H1 (cell line): ENCODE measurements at regions not wholly inside any gene's neighbourhood (a gene's known extent, or its start where the extent isn't known, plus 50 kb on each side); places are given as distances from the start of the nearest gene placed in this dataset.

ENCODE experiments used
- CTCF ChIA-PET: fragments of 300-600 bp; sonication (Branson Sonifier 250); formaldehyde crosslinking; loops from one replicate; lab custom pipeline; 2021; ENCODE audit not compliant: partially characterized antibody; lab: Charles Lee
- POLR2A ChIA-PET: fragments of 300-600 bp; sonication (Branson Sonifier 250); formaldehyde crosslinking; loops from one replicate; lab custom pipeline; 2021; ENCODE audit warnings: inconsistent platforms; ENCODE audit not compliant: partially characterized antibody; lab: Charles Lee
- DNase-seq, 2 experiments: peaks; one replicate each; pipeline versions ENCODE4 v3.0.0 to v3.0.0-alpha.2; 2010 to 2022; ENCODE audit warnings: low spot score in 2 of 2, low read depth in 1 of 2, mixed read lengths in 1 of 2
- FAIRE-seq: peaks from 2 replicates; lab custom pipeline; 2011; peaks lifted over from hg19 to GRCh38; lab: Jason Lieb, UNC
- H2AFZ ChIP-seq: 2 replicates; pipeline ENCODE4 v1.8.1; 2012; ENCODE audit warnings: low read length, inconsistent platforms
- H2AK5ac ChIP-seq: 2 replicates; pipeline ENCODE4 v1.6.1; 2013; ENCODE audit warnings: low read depth, low read length
- H2BK120ac ChIP-seq: replicated peaks from 2 replicates; pipeline ENCODE3; 2013; ENCODE audit warnings: low read depth, low read length, inconsistent platforms
- H2BK12ac ChIP-seq: 2 replicates; pipeline ENCODE4 v1.6.1; 2013; ENCODE audit warnings: low read depth, low read length
- H2BK15ac ChIP-seq: 2 replicates; pipeline ENCODE4 v1.6.1; 2013; ENCODE audit warnings: low read length
- H2BK20ac ChIP-seq: 2 replicates; pipeline ENCODE4 v1.6.1; 2013; ENCODE audit warnings: low read length
- H2BK5ac ChIP-seq: 2 replicates; pipeline ENCODE4 v1.6.1; 2013; ENCODE audit warnings: low read depth, low read length
- H3K14ac ChIP-seq: 2 replicates; pipeline ENCODE4 v1.6.1; 2013; ENCODE audit warnings: inconsistent platforms; ENCODE audit not compliant: insufficient read length
- H3K18ac ChIP-seq: 2 replicates; pipeline ENCODE4 v1.6.1; 2013; ENCODE audit warnings: low read length; ENCODE audit errors: extremely low read depth
- H3K23ac ChIP-seq: 2 replicates; pipeline ENCODE4 v1.6.1; 2013; ENCODE audit warnings: inconsistent platforms; ENCODE audit not compliant: insufficient read length
- H3K23me2 ChIP-seq: 2 replicates; pipeline ENCODE4 v1.6.1; 2013; ENCODE audit warnings: low read depth, low read length
- H3K27ac ChIP-seq: 2 replicates; pipeline ENCODE4 v1.6.1; 2011; ENCODE audit warnings: low read depth, low read length, inconsistent platforms
- H3K27me3 ChIP-seq, 4 experiments: replicated peaks in 1 of 4; 1 replicate in 1 of 4; 2 replicates in 3 of 4; pipeline versions ENCODE4 v1.6.1 to v1.8.1; 2011 to 2013; ENCODE audit warnings: low read length in 3 of 4, mild to moderate bottlenecking in 3 of 4, inconsistent platforms in 2 of 4, mixed read lengths in 2 of 4, moderate library complexity in 1 of 4; ENCODE audit not compliant: control insufficient read depth in 3 of 4, insufficient read depth in 3 of 4; ENCODE audit errors: extremely low read depth in 1 of 4
- H3K36me3 ChIP-seq, 4 experiments: 2 replicates each; pipeline versions ENCODE4 v1.6.1 to v1.8.1; 2011 to 2013; ENCODE audit warnings: mild to moderate bottlenecking in 4 of 4, low read length in 3 of 4, moderate library complexity in 2 of 4, control low read depth in 1 of 4, inconsistent platforms in 1 of 4; ENCODE audit not compliant: insufficient read depth in 4 of 4, control insufficient read depth in 2 of 4
- H3K4ac ChIP-seq: replicated peaks from 2 replicates; pipeline ENCODE3; 2013; ENCODE audit warnings: low read length, low read depth, mixed read lengths, inconsistent platforms; ENCODE audit not compliant: insufficient read length
- H3K4me1 ChIP-seq, 4 experiments: replicated peaks in 1 of 4; 1 replicate in 1 of 4; 2 replicates in 3 of 4; pipeline versions ENCODE4 v1.6.1 to v1.8.1; 2011 to 2013; ENCODE audit warnings: low read length in 3 of 4, inconsistent platforms in 2 of 4, mixed read lengths in 1 of 4; ENCODE audit not compliant: insufficient read depth in 4 of 4, control insufficient read depth in 3 of 4
- H3K4me2 ChIP-seq, 2 experiments: 2 replicates each; pipeline versions ENCODE4 v1.6.1 to v1.8.1; 2011 to 2013; ENCODE audit warnings: low read depth in 2 of 2, low read length in 2 of 2, control low read depth in 1 of 2, inconsistent platforms in 1 of 2, mild to moderate bottlenecking in 1 of 2; ENCODE audit not compliant: insufficient read depth in 1 of 2
- H3K4me3 ChIP-seq, 4 experiments: fragments of 200-600, 300-600 bp in 1 of 4; sonication (generic), shearing (Covaris generic), sonication (Bioruptor Twin) in 1 of 4; 2 replicates each; pipeline versions ENCODE4 v1.5.1 to v1.8.1; 2011 to 2016; ENCODE audit warnings: low read length in 4 of 4, low read depth in 3 of 4, control low read depth in 2 of 4, inconsistent platforms in 2 of 4, mild to moderate bottlenecking in 2 of 4, mixed read lengths in 1 of 4, moderate library complexity in 1 of 4; ENCODE audit not compliant: insufficient read depth in 2 of 4; ENCODE audit errors: extremely low read depth in 1 of 4
- H3K56ac ChIP-seq: replicated peaks from 2 replicates; pipeline ENCODE3; 2013; ENCODE audit warnings: low read depth, mild to moderate bottlenecking, mixed read lengths, low read length, inconsistent platforms; ENCODE audit not compliant: insufficient read length
- H3K79me1 ChIP-seq: 2 replicates; pipeline ENCODE4 v1.6.1; 2013; ENCODE audit warnings: low read depth, low read length, control low read depth
- H3K79me2 ChIP-seq, 2 experiments: 2 replicates each; pipeline versions ENCODE4 v1.6.1 to v1.8.1; 2012 to 2013; ENCODE audit warnings: low read length in 2 of 2, mild to moderate bottlenecking in 2 of 2, inconsistent platforms in 1 of 2; ENCODE audit not compliant: insufficient read depth in 2 of 2, control insufficient read depth in 1 of 2
- H3K9ac ChIP-seq, 4 experiments: replicated peaks in 1 of 4; 1 replicate in 1 of 4; 2 replicates in 3 of 4; pipeline versions ENCODE4 v1.6.1 to v1.8.1; 2011 to 2013; ENCODE audit warnings: low read depth in 3 of 4, low read length in 3 of 4, control low read depth in 2 of 4, mild to moderate bottlenecking in 2 of 4, moderate library complexity in 2 of 4, inconsistent platforms in 1 of 4; ENCODE audit errors: extremely low read depth in 1 of 4
- H3K9me3 ChIP-seq, 2 experiments: 2 replicates each; pipeline versions ENCODE4 v1.6.1 to v1.8.1; 2012 to 2013; ENCODE audit warnings: mild to moderate bottlenecking in 2 of 2, moderate library complexity in 2 of 2, control low read depth in 1 of 2, inconsistent platforms in 1 of 2, low read depth in 1 of 2, low read length in 1 of 2, mixed read lengths in 1 of 2; ENCODE audit not compliant: insufficient read depth in 2 of 2
- H4K20me1 ChIP-seq, 2 experiments: replicated peaks in 1 of 2; 2 replicates each; pipeline versions ENCODE3 to v1.8.1; 2011 to 2013; ENCODE audit warnings: inconsistent platforms in 2 of 2, low read length in 2 of 2, mild to moderate bottlenecking in 1 of 2; ENCODE audit not compliant: insufficient read depth in 2 of 2, control insufficient read depth in 1 of 2
- H4K5ac ChIP-seq: 2 replicates; pipeline ENCODE4 v1.6.1; 2013; ENCODE audit warnings: low read length, low read depth, mixed read lengths, inconsistent platforms; ENCODE audit not compliant: insufficient read length
- H4K8ac ChIP-seq: 2 replicates; pipeline ENCODE4 v1.8.0; 2013; ENCODE audit warnings: mild to moderate bottlenecking, moderate library complexity, low read length, inconsistent platforms; ENCODE audit not compliant: insufficient read depth; ENCODE audit errors: extremely low read depth
- H4K91ac ChIP-seq: replicated peaks from 2 replicates; pipeline ENCODE3; 2013; ENCODE audit warnings: low read length, mixed read lengths, inconsistent platforms; ENCODE audit not compliant: insufficient read length
- BRCA1 ChIP-seq: IDR thresholded peaks from 2 replicates; pipeline ENCODE4 v1.6.1; 2012; ENCODE audit warnings: low read depth, low read length, improper control_type of control experiment
- EP300 ChIP-seq, 2 experiments: IDR thresholded peaks; 1 replicate in 1 of 2; 2 replicates in 1 of 2; pipeline ENCODE4 v1.6.1; 2011 to 2012; ENCODE audit warnings: low read depth in 2 of 2, low read length in 2 of 2, mild to moderate bottlenecking in 2 of 2, borderline replicate concordance in 1 of 2, inconsistent platforms in 1 of 2, moderate library complexity in 1 of 2
- GTF2F1 ChIP-seq: IDR thresholded peaks from 2 replicates; pipeline ENCODE4 v1.6.1; 2012; ENCODE audit warnings: low read depth, low read length, improper control_type of control experiment, borderline replicate concordance
- NRF1 ChIP-seq: IDR thresholded peaks from 2 replicates; pipeline ENCODE4 v1.6.1; 2011; ENCODE audit warnings: mild to moderate bottlenecking, low read depth, low read length, improper control_type of control experiment
- PHF8 ChIP-seq: fragments of 200-600 bp; sonication (generic); conservative IDR thresholded peaks from 2 replicates; pipeline ENCODE4 v1.7.1; 2012; ENCODE audit warnings: low read depth, mild to moderate bottlenecking, inconsistent platforms, low read length, moderate library complexity
- POLR2AphosphoS5 ChIP-seq: IDR thresholded peaks from 2 replicates; pipeline ENCODE4 v1.6.1; 2011; ENCODE audit warnings: low read depth, low read length
- RBBP5 ChIP-seq: IDR thresholded peaks from 2 replicates; pipeline ENCODE4 v1.7.1; 2012; ENCODE audit warnings: low read depth, mild to moderate bottlenecking, inconsistent platforms, low read length, moderate library complexity, borderline replicate concordance
- RXRA ChIP-seq: IDR thresholded peaks from 2 replicates; pipeline ENCODE4 v1.6.1; 2011; ENCODE audit warnings: low read depth, mild to moderate bottlenecking, low read length, moderate library complexity; ENCODE audit not compliant: insufficient read depth
- TCF12 ChIP-seq: IDR thresholded peaks from 2 replicates; pipeline ENCODE4 v1.6.1; 2011; ENCODE audit warnings: low read depth, mild to moderate bottlenecking, low read length
- ZNF274 ChIP-seq: IDR thresholded peaks from 2 replicates; pipeline ENCODE4 v1.7.0; 2012; ENCODE audit warnings: low read length, borderline replicate concordance; ENCODE audit errors: extremely low read depth

DNA sequence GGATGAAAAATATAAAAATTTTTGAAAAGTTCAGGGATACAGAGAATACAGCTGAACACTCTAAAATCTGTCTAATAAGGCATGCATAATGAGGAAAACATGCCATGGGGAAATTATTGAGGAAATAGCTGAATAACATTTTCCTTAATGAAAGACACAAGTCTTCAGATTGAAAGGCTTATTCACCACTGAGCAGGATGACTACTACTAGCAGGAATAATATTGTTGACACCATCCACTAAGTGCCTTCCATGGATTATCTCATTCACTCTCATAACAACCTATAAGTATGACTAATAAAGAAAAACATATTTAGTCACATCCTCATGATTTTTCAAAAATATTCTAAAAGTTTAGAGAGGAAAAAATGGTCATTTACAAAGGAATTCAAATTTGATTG, 96.7 kb upstream of the FER start:
- H2BK5ac ChIP-seq: no peak overlapping the region
- TF ChIP-seq TCF12: no peak
- no peak for TF ChIP-seq NRF1
- TF ChIP-seq RXRA: no peak
- TF ChIP-seq ZNF274: no peak
- TF ChIP-seq PHF8: no peak
- TF ChIP-seq EP300 (IDR thresholded peaks at IDR 0.05; ENCODE audit: borderline replicate concordance in 1 of 2, low read depth in 2 of 2, low read length in 2 of 2): no peak
- no peak for TF ChIP-seq POLR2AphosphoS5
- TF ChIP-seq BRCA1: no peak
- no peak for TF ChIP-seq GTF2F1
- no peak for TF ChIP-seq RBBP5
- POLR2A ChIA-PET: no interaction called here
- H3K27ac ChIP-seq: no peak overlapping the region
- H2AFZ ChIP-seq: no peak overlapping the region
- no peak overlapping the region for H3K4me3 ChIP-seq
- no peak overlapping the region for H2BK12ac ChIP-seq
- H3K4me1 ChIP-seq: no peaks in the 10 kb centered on the region
- H3K9me3 ChIP-seq: peaks cover 11 to 18% of the 10 kb centered on the region in 2 experiments
- H3K23me2 ChIP-seq: no peaks in the 10 kb centered on the region; the same call in 1 of the 2 replicates
- no peak overlapping the region for H3K14ac ChIP-seq
- no peak overlapping the region for H2AK5ac ChIP-seq
- H3K4me2 ChIP-seq: no peak overlapping the region
- no peak overlapping the region for H2BK20ac ChIP-seq
- H3K27me3 ChIP-seq: no peaks in the 10 kb centered on the region
- H3K79me1 ChIP-seq: no peaks in the 10 kb centered on the region
- no peaks in the 10 kb centered on the region for H4K20me1 ChIP-seq
- no peak overlapping the region for H3K23ac ChIP-seq
- H2BK15ac ChIP-seq: no peak overlapping the region
- CTCF ChIA-PET: interaction anchor here (1.3 to 1.4 kb wide), 3 partner anchors 8 to 29 kb away, joined by 3 to 7 read pairs (median 5); no protein-coding TSS in a partner anchor
- H3K4ac ChIP-seq: no peak overlapping the region
- H4K8ac ChIP-seq: no peak overlapping the region
- DNase-seq: no peak
- no peak for FAIRE-seq
- peaks cover 0 to 2% (median 0%) of the 10 kb centered on the region in 4 experiments; a peak in 1 of 8 replicates for H3K36me3 ChIP-seq
- H3K79me2 ChIP-seq: no peaks in the 10 kb centered on the region
- H2BK120ac ChIP-seq: no peak overlapping the region
- H3K9ac ChIP-seq: no peak overlapping the region
- no peak overlapping the region for H4K91ac ChIP-seq
- no peak overlapping the region for H4K5ac ChIP-seq
- no peak overlapping the region for H3K18ac ChIP-seq
- H3K56ac ChIP-seq: no peak overlapping the region
